ENCODE measurements at regions not wholly inside any gene's neighbourhood (a gene's known extent, or its start where the extent isn't known, plus 50 kb on each side); places are given as distances from the start of the nearest gene placed in this dataset.

DNA sequence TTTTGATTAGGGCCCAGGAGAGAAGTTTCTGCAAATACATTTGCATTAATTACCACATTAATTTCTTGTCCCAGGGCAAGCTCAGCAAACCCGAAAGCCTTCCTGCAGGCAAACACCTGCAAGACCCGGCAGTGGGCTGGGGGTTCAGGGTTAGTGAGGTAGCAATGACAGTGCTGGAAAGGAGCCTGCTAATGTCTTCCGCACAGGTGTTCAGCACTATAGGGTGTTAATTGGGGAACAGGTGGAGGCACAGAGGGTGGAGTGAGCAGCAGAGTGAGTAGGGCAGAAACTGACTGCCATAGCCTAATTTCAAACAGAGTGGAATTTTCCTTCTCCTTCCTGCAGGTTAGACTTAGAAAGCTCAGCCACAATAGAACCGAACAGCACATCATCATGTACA, 50.9 kb upstream of the UBASH3B start:
- Histone ChIP-seq H3K9me3 (ENCODE audit: insufficient read depth in 2 of 2, low read depth in 1 of 2, low read length in 1 of 2) (no peaks in the 10 kb centered on the region), H4K20me1 (replicated peaks in 1 of 2; ENCODE audit: control insufficient read depth in 1 of 2, insufficient read depth in 2 of 2, low read length in 2 of 2) (no peaks in the 10 kb centered on the region), H3K79me2 (ENCODE audit: control insufficient read depth in 1 of 2, insufficient read depth in 2 of 2, low read length in 2 of 2) (no peaks in the 10 kb centered on the region), H3K23ac (ENCODE audit: insufficient read length) (no peak overlapping the region), H3K4me3 (ENCODE audit: extremely low read depth in 1 of 4, insufficient read depth in 2 of 4, low read depth in 3 of 4, low read length in 4 of 4) (no peak overlapping the region), H4K91ac (replicated peaks; ENCODE audit: insufficient read length, low read length) (no peak overlapping the region), H3K14ac (ENCODE audit: insufficient read length) (no peak overlapping the region), H2BK12ac (ENCODE audit: low read depth, low read length) (no peak overlapping the region), H3K23me2 (ENCODE audit: low read depth, low read length) (no peaks in the 10 kb centered on the region), H3K27me3 (replicated peaks in 1 of 4; ENCODE audit: control insufficient read depth in 3 of 4, extremely low read depth in 1 of 4, insufficient read depth in 3 of 4, low read length in 3 of 4) (no peaks in the 10 kb centered on the region), H3K27ac (ENCODE audit: low read depth, low read length) (no peak overlapping the region), H4K8ac (ENCODE audit: extremely low read depth, insufficient read depth, low read length) (no peak overlapping the region), H2BK5ac (ENCODE audit: low read depth, low read length) (no peak overlapping the region), H3K4ac (replicated peaks; ENCODE audit: insufficient read length, low read depth, low read length) (no peak overlapping the region), H3K36me3 (ENCODE audit: control insufficient read depth in 2 of 4, insufficient read depth in 4 of 4, low read length in 3 of 4) (no peaks in the 10 kb centered on the region), H3K56ac (replicated peaks; ENCODE audit: insufficient read length, low read depth, low read length) (no peak overlapping the region), H3K4me2 (ENCODE audit: insufficient read depth in 1 of 2, low read depth in 2 of 2, low read length in 2 of 2) (no peak overlapping the region), H3K9ac (replicated peaks in 1 of 4; ENCODE audit: extremely low read depth in 1 of 4, low read depth in 3 of 4, low read length in 3 of 4) (no peak overlapping the region), H3K79me1 (ENCODE audit: low read depth, low read length) (no peaks in the 10 kb centered on the region), H3K18ac (ENCODE audit: extremely low read depth, low read length) (no peak overlapping the region), H2AK5ac (ENCODE audit: low read depth, low read length) (no peak overlapping the region), H3K4me1 (replicated peaks in 1 of 4; ENCODE audit: control insufficient read depth in 3 of 4, insufficient read depth in 4 of 4, low read length in 3 of 4) (peaks cover 0 to 6% (median 0%) of the 10 kb centered on the region in 4 experiments; a peak in 2 of 7 replicates), H2BK15ac (ENCODE audit: low read length) (no peak overlapping the region), H4K5ac (ENCODE audit: insufficient read length, low read depth, low read length) (no peak overlapping the region), H2BK20ac (ENCODE audit: low read length) (no peak overlapping the region), H2BK120ac (replicated peaks; ENCODE audit: low read depth, low read length) (no peak overlapping the region), H2AFZ (ENCODE audit: low read length) (no peak overlapping the region)
- 83% methylated on average over 4 of the region's 4 CpGs; no CpG with 5 or more reads in 1 of the 2 experiments for WGBS, 2 experiments (ENCODE audit: extremely low coverage in 1 of 2, insufficient coverage in 1 of 2, insufficient read length in 1 of 2, insufficient replicate concordance in 2 of 2, low coverage in 1 of 2, low lambda C conversion rate in 2 of 2, missing lambda C conversion rate in 1 of 2)
- no peak for FAIRE-seq
- POLR2A ChIA-PET (ENCODE audit: partially characterized antibody), result no interaction called here
- DNase-seq (ENCODE audit: low read depth in 1 of 2, low spot score in 2 of 2), result no peak
- CTCF ChIA-PET (ENCODE audit: partially characterized antibody), result interaction anchor here (0.5 to 1.4 kb wide), 3 partner anchors 24 to 451 kb away, joined by 3 to 7 read pairs (median 4); no protein-coding TSS in a partner anchor
- TF ChIP-seq CTBP2 (IDR thresholded peaks at IDR 0.05; ENCODE audit: borderline replicate concordance, insufficient read depth, insufficient read length, low read length) (no peak), KDM5A (IDR thresholded peaks at IDR 0.05; ENCODE audit: low read length) (no peak), TCF12 (IDR thresholded peaks at IDR 0.05; ENCODE audit: low read depth, low read length) (no peak), EP300 (IDR thresholded peaks at IDR 0.05; ENCODE audit: borderline replicate concordance in 1 of 2, low read depth in 2 of 2, low read length in 2 of 2) (no peak), RXRA (IDR thresholded peaks at IDR 0.05; ENCODE audit: insufficient read depth, low read depth, low read length) (no peak), KDM1A (IDR thresholded peaks at IDR 0.05; ENCODE audit: borderline replicate concordance, low read length) (no peak), SIX5 (IDR thresholded peaks at IDR 0.05; ENCODE audit: low read depth, low read length) (no peak), SIN3A (conservative IDR thresholded peaks at IDR 0.05 in 1 of 2, IDR thresholded peaks at IDR 0.05 in 1 of 2; ENCODE audit: low read depth in 1 of 2, low read length in 2 of 2) (no peak), HDAC6 (IDR thresholded peaks at IDR 0.05; ENCODE audit: low read depth, low read length) (no peak), RFX5 (IDR thresholded peaks at IDR 0.05; ENCODE audit: borderline replicate concordance, low read depth, low read length) (no peak), SIRT6 (IDR thresholded peaks at IDR 0.05; ENCODE audit: low read length) (no peak), TAF1 (IDR thresholded peaks at IDR 0.05; ENCODE audit: low read depth, low read length) (no peak)
- TF ChIP-seq, protein P1, sequence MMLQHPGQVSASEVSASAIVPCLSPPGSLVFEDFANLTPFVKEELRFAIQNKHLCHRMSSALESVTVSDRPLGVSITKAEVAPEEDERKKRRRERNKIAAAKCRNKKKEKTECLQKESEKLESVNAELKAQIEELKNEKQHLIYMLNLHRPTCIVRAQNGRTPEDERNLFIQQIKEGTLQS (IDR thresholded peaks at IDR 0.05; ENCODE audit: insufficient read depth, low read depth, low read length), result no peak

Data from H1 (cell line).